GM12801 (cell line): ENCODE measurements at regions not wholly inside any gene's neighbourhood (a gene's known extent, or its start where the extent isn't known, plus 50 kb on each side); places are given as distances from the start of the nearest gene placed in this dataset.

Experiments
- CTCF ChIP-seq: IDR thresholded peaks from one replicate; pipeline ENCODE4 v1.5.1; 2011; ENCODE audit warnings: control low read depth; ENCODE audit not compliant: insufficient read length; ENCODE audit errors: extremely low read depth

DNA sequence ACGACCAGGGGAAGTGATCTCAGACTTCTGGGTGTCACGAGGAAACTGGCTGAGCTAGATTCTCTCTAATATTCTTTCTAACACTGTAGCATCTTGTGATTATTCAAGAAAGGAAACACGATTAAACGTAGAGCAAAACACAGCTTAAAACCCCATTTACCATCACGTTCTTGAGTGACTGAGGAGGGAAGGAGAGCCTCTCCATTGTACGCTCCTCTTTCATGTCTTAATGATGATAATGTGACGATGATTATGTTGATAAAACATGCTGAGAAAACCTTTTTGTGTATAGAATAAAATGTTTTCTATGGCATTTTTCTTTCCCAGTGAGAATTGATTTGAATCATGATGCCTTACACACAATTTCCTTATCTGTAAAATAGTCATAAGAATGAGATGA lies 705.6 kb upstream of the ID2 start:
- TF ChIP-seq CTCF, result no peak

DNA sequence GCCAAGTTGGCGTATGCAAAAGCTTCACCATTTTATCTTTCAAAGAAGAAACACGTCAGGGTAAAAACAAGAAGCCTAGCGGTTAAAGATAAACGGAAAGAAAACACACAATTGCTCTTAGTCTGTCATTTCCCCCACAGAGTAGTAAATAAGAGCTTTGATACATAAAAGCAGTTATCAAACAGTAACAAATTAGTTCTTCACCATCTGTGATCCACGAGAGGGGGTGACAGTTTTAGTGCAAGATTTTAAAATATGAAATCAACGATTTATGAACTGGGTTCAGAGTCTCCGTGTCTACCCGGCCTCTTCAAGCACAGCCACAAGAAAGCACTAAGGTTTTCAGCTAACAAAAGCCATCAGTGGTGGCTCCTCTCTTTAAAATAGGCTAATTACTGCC lies 703.9 kb upstream of the ID2 start:
- no peak for TF ChIP-seq CTCF

GRCh38 chr2:7982054-7982453 lies 699.8 kb upstream of the ID2 start:
- TF ChIP-seq CTCF, result no peak

- TF ChIP-seq CTCF, result no peak
Measured at GRCh38 chr2:7983451-7983850, 698.4 kb upstream of the ID2 start.

GRCh38 chr2:7983912-7984311 lies 697.9 kb upstream of the ID2 start:
- no peak for TF ChIP-seq CTCF

DNA sequence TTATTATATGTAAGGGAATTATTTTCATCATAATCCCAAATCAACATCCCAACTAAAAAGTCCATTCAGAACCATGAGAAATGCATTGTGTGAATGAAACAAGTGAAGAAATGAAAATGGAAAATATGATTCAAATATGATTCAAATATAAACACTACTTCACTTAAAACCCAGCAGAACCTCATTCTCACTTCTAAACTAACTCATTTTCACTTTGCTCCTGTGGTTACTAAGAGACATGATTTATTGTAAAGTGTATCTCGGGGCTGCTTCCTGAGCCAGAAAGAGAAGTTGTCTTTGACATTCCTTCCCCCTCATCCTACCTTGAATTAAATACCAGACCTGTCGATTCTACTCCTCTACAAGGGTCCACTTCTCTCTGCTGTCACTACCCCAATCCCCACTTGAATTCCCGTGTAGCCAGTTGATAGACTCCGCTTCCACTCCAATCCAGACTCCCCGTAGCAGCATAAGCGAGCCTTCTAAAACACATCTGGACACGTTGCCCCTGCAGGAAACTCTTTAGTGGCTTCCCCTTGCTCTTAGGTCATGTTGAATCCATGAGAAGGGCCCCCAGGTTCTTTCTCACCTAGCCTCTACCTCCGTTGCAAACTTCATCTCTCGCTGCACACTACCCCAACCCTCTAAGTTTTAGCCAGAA lies 697.0 kb upstream of the ID2 start:
- no peak for TF ChIP-seq CTCF

- no peak for TF ChIP-seq CTCF
Measured at GRCh38 chr2:7986431-7986830, 695.4 kb upstream of the ID2 start.
